Astrocyte of the hippocampus (primary cell): ENCODE measurements at regions not wholly inside any gene's neighbourhood (a gene's known extent, or its start where the extent isn't known, plus 50 kb on each side); places are given as distances from the start of the nearest gene placed in this dataset.

ENCODE experiments used
- DNase-seq: peaks from one replicate; pipeline ENCODE4 v3.0.0; 2011; ENCODE audit warnings: low read depth, low spot score

DNA sequence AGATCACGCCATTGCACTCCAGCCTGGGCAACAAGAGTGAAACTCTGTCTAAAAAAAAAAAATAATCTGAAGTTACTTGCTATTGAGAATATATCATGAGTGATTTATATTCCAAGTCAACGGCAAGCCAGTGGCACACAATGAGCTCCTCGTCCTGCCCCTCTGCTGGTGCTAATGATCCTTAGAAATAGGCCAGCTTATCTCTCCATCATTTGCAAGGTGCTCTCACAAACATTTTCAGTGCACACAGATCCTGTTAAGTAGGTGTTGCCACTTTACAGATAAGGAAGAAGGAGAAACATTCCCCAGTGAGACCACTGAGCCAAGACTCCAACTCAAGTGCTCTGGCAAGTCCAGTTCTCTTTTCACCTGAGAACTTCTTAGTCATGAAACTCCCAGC, 91.3 kb upstream of the GPR45 start:
- no peak for DNase-seq

DNA sequence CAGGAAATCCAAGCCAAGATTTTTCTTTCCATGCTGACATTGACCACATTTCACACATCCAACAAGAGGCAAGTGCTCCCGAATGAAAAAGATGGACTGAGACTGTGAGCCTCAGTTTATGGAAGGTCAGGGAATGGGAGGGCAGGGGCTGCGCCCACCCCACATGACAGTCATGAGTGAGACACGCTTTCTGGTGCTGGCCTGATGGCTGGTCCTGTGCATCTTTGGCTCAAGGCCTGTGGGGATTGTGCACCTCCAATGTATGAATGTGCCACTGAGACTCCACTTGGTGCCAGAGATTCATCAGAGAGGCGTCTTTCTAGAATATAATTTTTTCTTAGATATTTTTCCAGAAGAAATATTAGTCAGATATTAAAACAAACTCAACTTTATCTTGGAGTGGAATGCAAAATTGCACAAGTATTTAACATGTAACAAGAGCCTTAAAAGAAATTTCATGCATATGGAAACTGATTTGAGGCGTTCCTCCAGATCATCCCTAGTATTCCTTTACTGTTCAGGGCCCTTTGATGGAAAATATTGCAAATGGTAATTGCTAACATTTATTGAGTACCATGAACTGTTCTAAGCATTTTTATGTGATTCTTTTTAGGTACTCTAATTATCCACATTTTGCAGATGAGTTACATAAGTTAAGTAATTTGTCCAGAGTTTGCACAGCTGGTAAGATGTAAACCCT, 87.3 kb upstream of the GPR45 start:
- DNase-seq: no peak

DNA sequence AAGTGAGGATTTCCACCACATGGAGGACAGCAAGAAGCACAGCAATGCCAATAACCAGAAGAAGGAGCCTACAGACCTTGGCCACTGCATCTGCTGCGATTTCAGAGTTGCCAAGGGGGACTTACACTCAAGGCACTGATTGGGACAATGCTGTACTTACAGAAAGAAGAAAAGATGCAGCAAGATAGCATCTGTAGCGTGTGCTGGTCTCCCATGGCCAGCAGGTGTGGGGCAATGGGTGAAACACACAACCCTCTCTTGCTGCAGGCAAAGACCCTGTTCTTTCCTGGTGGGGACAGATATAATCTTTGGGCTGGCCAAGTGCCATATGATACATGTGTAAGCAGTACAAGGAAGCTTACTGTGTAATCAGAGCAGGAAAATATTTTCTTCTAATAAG, 85.4 kb upstream of the GPR45 start:
- DNase-seq: no peak

DNA sequence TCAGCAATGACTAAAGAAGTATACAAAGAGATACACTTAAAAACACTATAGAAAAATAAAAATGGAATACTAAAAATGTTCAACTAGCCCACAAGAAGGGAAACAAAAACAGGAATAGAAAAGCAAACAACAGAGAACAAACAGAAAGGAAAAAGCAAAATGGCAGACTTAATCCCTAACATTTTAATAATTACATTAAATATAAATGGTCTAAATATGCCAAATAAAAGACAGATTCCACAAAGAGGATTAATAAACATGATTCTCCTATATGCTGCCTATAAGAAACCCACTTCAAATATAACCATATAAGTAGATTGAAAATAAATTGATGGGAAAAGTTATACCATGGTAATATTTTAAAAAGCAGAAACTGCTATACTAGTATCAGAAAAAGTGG, 83.5 kb upstream of the GPR45 start:
- DNase-seq: no peak

DNA sequence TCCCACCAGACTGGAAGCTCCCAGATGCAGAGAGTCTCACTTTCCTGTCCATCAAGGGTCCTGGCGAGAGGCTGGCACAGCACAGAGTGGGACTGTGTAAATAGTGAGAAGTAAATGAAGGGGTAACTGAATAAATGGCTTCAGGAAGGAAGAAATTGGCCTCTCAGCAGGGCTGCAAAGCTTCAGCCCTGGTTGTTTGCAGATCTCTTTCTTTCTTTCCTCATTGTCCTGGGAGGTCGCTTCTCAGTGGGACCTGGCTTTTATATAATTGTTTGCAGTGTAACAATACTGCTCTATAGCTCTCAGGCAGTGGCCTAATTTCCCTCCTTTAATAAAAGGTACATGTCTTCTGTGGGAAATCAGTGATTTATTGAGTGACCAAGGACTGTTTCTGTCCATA, 74.9 kb upstream of the GPR45 start:
- no peak for DNase-seq

DNA sequence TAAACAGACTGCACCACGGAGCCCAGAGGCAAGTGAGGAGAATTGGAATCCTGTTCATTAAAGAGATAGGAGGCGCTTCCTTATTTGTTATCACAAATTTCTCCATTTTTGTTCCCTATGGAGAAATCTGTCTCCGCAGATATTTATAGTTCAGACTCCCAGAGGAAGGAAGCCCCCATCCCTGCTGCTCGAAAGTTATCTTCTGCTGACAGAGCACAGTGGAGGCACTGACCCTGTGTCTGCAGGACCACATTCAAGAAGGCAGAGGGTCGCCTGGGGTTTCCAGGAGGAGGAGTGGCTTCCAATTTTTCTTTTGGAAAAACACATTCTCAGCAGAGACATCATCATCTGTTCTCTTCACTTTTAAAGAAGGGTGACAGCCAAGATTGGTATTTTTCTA, 73.0 kb upstream of the GPR45 start:
- DNase-seq: no peak

DNA sequence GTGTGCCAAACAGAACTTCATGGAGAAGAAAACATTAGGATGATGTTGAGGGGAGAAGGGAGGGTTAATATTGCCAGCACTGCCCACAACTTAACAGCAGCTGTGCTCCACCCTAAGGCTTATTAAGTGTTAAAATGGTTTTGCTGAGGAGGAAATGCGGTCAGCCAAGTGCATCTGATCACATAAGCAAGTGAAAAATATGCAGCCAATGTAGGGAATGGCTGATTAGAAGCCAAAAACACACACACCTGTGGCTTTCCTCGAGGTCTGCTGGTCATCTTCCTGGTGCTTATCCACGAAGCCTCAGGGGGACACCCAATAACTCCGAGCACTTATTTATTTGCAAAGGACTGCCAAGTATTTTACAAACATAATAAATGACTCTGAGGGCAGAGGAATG, 66.3 kb upstream of the GPR45 start:
- DNase-seq: no peak

DNA sequence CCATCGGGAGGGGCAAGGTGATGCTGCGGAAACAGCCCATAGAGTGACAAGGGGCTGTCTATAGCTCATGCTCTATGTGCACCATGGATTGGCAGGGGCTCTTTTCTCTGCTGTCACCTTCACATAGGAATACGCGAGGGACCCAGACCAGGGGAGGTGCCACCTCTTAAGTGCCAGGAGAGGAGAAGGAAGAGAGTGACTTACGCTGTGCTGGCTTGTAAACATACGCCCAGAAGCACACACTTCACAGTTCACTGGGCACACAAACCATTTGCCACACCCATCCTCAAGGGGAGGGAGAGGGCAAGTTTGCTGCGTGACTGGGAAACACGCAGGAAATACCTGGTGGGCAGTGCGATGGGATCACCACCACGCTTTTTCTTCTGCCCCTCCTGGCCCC, 65.1 kb upstream of the GPR45 start:
- DNase-seq: no peak

DNA sequence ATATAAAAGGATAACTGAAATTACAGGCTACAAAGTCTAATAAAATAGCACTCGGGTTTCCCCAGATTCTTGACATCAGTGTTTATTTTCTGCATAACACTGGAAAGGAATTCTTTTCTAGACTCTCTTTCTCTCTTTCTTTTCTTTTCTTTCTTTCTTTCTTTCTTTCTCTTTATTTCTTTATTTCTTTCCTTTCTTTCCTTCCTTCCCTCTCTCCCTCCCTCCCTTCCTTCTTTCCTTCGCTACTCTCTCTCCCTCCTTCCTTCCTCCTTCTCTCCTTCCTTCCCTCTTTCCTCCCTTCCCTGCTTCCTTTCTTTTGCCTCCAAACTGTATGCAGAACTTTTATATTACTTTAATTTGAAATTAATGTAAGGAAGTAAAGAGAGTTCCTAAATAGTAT, 64.5 kb upstream of the GPR45 start:
- no peak for DNase-seq

DNA sequence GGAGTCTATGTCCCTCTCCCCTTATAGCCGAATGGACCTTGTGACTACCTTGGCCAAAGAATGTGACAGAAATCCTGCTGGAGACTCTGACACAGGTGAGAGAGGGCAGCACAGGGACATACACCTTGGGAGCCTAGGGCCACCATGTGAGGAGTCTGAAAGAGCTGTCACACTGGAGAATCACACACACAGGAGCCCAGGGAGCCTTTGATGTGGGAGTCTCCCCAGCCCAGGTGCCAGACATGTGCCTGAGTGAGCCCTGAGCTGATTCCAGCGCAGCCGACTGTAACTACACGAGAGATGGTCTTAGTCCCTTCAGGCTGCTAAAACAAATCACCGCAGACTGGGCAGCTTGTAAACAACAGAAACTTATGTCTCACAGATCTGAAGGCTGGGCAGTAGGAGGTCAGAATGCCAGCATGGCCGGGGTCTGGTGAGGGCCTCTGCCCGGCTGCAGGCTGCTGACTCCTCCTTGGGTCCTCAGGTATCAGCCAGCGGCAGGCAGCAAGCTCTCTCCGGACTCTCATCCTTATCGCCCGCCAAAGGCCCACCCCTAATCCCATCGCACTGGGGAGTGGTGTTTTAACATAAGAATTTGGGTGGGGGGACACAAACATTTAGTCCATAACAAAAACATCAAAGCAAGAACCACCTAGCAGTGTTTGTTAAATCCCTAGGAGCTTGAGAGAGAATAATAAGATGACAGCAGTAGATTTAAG, 63.8 kb upstream of the GPR45 start:
- DNase-seq: no peak

DNA sequence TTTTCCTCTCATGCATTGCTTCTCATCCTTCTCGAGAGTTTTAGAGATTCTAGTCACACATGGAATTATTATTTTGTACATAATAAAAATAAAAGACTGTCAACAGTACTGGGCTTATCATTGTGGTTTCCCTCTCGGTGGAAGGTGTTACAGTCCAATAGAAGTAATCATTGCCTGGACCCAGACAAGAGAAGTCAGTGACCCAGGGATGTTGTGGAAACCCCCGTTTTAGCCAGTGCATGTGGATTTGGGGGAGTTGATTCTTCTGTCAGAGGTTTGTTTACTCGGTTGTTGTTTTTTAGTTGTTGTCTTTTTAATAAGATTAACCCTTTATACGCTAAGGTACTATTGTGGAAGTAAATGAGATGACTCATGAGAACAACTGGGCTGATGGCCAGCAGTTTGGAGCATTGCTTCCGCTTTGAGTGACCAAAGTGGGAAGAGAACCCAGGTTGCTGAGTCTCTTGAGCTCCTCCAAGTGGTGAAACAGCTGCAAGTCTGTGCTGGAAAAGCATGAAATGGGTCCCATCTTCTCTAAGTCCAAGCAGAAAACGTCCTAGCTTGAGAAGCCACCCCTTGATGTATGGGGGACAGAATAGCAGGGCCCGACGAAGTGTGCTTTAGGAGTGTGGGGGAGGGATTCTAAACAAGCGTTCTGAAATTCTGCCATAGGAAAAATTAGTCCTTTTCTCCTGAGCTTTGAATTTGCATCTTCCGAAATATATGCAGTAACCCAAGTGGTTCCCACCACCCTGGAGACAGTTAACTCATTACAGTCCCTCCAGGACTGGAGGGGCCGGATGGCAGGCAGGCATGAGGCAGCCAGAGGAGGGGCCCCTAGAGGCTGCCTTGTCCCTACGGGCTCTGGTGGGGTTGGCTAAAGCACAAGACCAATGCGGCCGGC, 61.8 kb upstream of the GPR45 start:
- DNase-seq: peak; percentile 93

DNA sequence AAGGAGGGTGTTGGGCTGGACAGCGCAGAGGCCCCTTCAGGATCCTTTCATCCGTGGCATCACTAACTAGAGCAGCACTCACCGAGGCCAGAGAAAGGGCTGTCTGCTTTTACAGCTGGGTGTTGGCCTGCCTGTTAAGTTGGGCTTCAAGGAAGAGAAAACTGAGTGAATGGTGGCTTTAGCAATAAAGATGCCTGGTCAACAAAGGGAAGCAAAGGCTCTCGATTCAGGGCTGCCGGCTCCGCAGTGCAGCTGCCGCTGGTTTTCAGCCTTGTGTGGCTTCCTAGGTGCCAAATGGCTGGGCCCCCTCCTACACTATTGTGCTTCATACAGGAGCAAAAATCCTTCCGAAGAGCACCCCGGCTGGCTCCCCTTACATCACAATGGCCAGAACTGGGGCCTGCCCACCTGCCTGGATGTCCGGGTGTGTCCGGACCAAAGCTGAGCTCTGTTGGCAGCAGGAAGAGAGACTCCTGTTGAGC, 61.0 kb upstream of the GPR45 start:
- DNase-seq: no peak

DNA sequence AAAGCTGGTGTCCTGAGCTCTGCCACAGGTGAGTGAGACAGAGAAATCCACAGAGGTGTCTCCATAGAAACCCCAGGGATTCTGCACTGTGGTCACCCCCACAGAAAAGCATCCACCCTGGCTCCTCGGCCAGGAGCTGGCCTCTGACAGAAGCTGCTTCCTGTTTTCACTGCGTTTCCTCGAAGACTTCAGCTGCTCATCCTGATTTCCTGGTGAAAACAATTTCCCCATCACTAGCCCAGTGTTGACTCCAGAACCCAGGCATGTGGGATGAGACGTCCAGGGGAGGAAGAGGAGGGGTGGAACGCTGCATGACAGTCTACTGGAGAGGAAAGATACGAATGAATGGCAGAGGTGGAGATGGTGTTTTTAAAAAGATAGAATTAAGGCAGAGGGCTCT, 60.3 kb upstream of the GPR45 start:
- no peak for DNase-seq

DNA sequence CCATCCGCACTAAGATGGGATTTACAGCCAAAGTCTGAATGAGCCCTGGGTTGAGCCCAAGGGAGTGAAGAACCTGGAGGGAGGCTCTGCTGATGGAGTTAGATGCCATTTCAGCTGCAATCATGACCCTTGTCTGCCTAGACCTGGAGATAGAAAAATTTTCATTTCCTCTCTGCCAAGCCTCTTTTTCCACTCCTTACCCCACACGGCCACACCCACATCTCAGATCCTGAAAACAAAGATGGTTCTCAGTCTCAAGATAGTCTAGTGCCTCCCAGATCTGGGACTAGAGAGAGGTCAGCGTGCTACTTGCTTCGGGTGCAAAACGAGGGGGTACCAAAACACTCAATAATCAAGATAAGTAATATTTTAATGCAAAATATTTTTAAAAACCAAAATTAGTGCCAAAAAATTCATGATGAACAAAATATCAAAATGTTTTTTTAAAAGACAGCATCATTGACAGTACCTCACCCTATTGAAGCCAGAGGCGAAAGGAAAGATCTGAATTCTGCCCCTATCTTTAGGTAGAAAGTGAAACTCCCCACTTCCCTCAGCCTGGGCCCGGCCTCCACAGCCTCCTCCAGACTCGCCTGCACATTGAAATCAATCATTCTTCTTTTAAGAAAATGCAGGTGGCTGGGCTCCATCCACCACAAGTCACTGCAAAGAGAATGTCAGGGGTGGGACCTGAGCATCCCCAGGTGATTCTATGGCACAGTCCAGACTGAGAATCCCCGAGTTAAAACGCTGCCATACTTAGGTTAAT, 57.8 kb upstream of the GPR45 start:
- no peak for DNase-seq

DNA sequence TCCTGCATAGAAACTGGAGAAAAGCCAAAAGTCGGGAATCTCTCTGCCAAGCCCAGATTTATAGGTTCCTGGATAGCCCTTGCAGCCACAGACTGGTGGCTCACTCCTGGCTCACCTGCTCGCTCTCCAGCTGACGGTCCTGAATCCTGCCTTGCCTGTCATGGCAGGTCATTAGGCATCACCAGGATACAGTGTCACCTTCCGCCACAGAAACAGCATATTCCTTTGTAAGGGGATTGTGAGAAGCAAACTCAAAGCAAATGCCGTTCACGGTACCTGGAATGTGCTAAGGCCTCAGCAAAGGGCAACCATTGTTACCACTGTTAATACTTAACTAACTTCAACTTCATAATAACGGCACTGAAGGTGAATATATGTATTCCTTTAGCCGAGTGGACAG, 57.1 kb upstream of the GPR45 start:
- DNase-seq: no peak

DNA sequence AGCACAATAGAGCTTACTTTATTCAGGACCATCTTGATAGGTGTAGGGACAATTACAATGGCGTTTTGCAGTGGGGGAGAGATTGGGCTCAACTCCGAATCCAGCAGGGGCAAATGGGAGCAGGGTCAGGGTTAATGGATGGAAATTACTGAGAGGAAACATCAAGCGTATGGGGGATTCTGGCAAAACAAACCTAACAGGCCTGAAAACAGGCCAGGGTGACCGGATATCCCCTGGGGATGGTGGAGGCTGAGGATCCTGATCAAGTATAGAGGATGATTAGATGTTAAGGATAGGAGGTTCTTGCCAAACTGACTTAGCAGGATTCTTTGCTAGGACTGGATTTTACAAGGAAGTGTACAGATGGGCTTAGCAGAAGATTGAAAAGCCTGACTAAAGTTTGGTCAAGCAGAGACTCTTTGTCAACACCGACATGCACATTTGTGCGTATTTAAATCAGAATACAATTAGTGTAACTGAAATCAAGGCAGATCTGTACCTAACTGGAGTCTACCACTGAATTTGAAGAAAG, 54.5 kb upstream of the GPR45 start:
- no peak for DNase-seq

DNA sequence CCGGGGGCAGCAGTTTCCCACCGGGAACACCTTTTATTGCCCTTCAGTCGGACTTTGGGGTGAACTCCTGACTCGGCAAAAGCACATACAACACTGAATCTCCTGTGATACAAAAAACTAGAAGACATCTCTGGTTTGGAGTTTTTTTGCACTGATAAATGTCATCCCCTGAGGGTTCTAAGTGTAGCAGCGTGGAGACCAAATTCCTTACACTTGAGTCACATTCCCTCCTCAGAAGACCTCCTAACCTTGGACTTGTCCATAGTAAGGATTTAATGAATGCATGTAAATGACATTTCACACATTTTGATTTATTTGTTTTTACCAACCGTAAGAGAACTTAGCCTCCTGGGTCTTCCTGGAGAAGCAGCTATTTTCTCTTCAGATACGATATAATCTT, 54.0 kb upstream of the GPR45 start:
- peak; percentile 11 for DNase-seq

DNA sequence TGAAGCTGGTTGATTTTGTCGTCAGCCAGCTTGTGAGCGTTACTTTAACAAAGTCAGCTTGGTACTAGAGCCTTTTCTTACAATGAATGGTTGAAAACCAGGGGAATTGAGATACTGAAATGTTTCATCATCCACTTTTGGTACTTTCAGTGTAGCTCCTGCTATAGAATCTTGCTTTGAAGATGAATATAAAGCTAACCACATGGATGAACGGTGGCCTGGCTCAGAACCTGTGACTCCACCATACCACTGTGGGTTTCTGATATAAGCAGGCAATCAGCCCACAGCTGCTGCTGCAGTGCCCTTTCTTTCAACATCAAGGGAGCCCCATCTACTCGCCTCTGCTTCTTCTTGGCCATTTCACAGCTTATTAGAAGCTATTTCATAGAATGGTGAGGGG, 53.2 kb upstream of the GPR45 start:
- DNase-seq: no peak
